Limb (tissue), 2 donors: ENCODE measurements at regions not wholly inside any gene's neighbourhood (a gene's known extent, or its start where the extent isn't known, plus 50 kb on each side); places are given as distances from the start of the nearest gene placed in this dataset.
"Not testable (repeated sequence)": the region's sequence is repeated elsewhere in the genome, so short reads cannot be mapped to it uniquely, and the experiment has no call there.

Experiments used
- DNase-seq, 2 donors: peaks; one replicate each; pipeline ENCODE4 v3.0.0-alpha.2; 2016; ENCODE audit errors: extremely low spot score in 2 of 2

GRCh38 chr3:95449841-95450240 is 1364.6 kb upstream of the EPHA6 start:
- no peak for DNase-seq

- no peak for DNase-seq
These were observed 1361.2 kb upstream of the EPHA6 start for GRCh38 chr3:95453242-95453641.

- DNase-seq: no peak
These were observed 1357.6 kb upstream of the EPHA6 start for GRCh38 chr3:95456835-95457234.

GRCh38 chr3:95459706-95460105 is 1354.7 kb upstream of the EPHA6 start:
- DNase-seq: no peak

GRCh38 chr3:95460274-95460673 is 1354.1 kb upstream of the EPHA6 start:
- DNase-seq: no peak

- DNase-seq: no peak
These were observed 1352.2 kb upstream of the EPHA6 start for GRCh38 chr3:95462161-95462560.

GRCh38 chr3:95464346-95464745 is 1350.0 kb upstream of the EPHA6 start:
- peak in 1 of 2 donors; percentile 12 for DNase-seq

- no peak for DNase-seq
These were observed 1346.1 kb upstream of the EPHA6 start for GRCh38 chr3:95468331-95468730.

GRCh38 chr3:95474338-95474737 is 1340.1 kb upstream of the EPHA6 start:
- DNase-seq: no peak

- no peak for DNase-seq
These were observed 1337.9 kb upstream of the EPHA6 start for GRCh38 chr3:95476534-95476933.

- DNase-seq: no peak
These were observed 1308.2 kb upstream of the EPHA6 start for GRCh38 chr3:95506174-95506573.

- no peak for DNase-seq
These were observed 1306.3 kb upstream of the EPHA6 start for GRCh38 chr3:95508124-95508523.

GRCh38 chr3:95511828-95512227 is 1302.6 kb upstream of the EPHA6 start:
- DNase-seq: no peak

GRCh38 chr3:95514260-95514659 is 1300.1 kb upstream of the EPHA6 start:
- no peak for DNase-seq

- DNase-seq: no peak
These were observed 1293.0 kb upstream of the EPHA6 start for GRCh38 chr3:95521396-95521795.

- DNase-seq: no peak
These were observed 1291.9 kb upstream of the EPHA6 start for GRCh38 chr3:95522449-95522848.

GRCh38 chr3:95539950-95540483 is 1274.4 kb upstream of the EPHA6 start:
- DNase-seq: no peak

GRCh38 chr3:95565502-95565901 is 1248.9 kb upstream of the EPHA6 start:
- no peak for DNase-seq

- DNase-seq: no peak
These were observed 1247.0 kb upstream of the EPHA6 start for GRCh38 chr3:95567346-95567745.

- no peak for DNase-seq
These were observed 1227.6 kb upstream of the EPHA6 start for GRCh38 chr3:95586754-95587153.

- DNase-seq: not testable (repeated sequence)
These were observed 1226.8 kb upstream of the EPHA6 start for GRCh38 chr3:95587641-95588040.

- DNase-seq: no peak
These were observed 1225.9 kb upstream of the EPHA6 start for GRCh38 chr3:95588473-95588872.

- DNase-seq: no peak
These were observed 1218.8 kb upstream of the EPHA6 start for GRCh38 chr3:95595416-95596075.

- DNase-seq: no peak
These were observed 1206.5 kb upstream of the EPHA6 start for GRCh38 chr3:95607926-95608325.
